ENCODE measurements at regions not wholly inside any gene's neighbourhood (a gene's known extent, or its start where the extent isn't known, plus 50 kb on each side); places are given as distances from the start of the nearest gene placed in this dataset.

DNA sequence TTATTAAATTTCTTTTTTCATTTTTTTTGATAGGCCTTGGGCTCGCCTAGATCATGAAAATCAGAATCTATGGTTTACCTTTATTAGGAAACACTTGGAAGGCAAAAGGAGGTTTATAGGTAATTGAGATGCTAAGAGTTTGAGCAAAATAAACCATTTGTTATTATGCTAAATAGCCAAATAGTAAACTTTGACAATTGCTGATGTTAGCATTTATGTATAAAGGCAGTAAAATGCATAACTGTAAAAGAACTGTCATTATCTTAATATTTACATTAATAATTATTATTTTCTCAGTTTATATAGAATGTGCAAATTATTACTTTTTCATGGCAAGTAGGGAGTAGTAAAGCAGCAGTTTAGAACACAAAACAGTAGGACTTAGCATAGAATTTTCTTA, 1737.8 kb upstream of the PRR20A start:
- WGBS, 4 donors, result 64 to 90% (median 73%) methylated on average over 1 of the region's 1 CpG
- no peaks in the 10 kb centered on the region for H3K4me1 ChIP-seq (replicated peaks in 1 of 2)
- no peaks in the 10 kb centered on the region for H3K36me3 ChIP-seq (replicated peaks in 1 of 2)
- no peak overlapping the region for H3K27ac ChIP-seq
- H3K9me3 ChIP-seq (replicated peaks in 1 of 3), result no peaks in the 10 kb centered on the region
- intact Hi-C loops (cut with DNase I), result no loop called here
- no peak for DNase-seq
- no peak overlapping the region for H3K4me3 ChIP-seq
- TF ChIP-seq, protein P1, sequence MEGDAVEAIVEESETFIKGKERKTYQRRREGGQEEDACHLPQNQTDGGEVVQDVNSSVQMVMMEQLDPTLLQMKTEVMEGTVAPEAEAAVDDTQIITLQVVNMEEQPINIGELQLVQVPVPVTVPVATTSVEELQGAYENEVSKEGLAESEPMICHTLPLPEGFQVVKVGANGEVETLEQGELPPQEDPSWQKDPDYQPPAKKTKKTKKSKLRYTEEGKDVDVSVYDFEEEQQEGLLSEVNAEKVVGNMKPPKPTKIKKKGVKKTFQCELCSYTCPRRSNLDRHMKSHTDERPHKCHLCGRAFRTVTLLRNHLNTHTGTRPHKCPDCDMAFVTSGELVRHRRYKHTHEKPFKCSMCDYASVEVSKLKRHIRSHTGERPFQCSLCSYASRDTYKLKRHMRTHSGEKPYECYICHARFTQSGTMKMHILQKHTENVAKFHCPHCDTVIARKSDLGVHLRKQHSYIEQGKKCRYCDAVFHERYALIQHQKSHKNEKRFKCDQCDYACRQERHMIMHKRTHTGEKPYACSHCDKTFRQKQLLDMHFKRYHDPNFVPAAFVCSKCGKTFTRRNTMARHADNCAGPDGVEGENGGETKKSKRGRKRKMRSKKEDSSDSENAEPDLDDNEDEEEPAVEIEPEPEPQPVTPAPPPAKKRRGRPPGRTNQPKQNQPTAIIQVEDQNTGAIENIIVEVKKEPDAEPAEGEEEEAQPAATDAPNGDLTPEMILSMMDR (IDR thresholded peaks at IDR 0.05), result no peak
- no peak for TF ChIP-seq POLR2A (IDR thresholded peaks at IDR 0.05)
- H3K27me3 ChIP-seq, result no peaks in the 10 kb centered on the region

DNA sequence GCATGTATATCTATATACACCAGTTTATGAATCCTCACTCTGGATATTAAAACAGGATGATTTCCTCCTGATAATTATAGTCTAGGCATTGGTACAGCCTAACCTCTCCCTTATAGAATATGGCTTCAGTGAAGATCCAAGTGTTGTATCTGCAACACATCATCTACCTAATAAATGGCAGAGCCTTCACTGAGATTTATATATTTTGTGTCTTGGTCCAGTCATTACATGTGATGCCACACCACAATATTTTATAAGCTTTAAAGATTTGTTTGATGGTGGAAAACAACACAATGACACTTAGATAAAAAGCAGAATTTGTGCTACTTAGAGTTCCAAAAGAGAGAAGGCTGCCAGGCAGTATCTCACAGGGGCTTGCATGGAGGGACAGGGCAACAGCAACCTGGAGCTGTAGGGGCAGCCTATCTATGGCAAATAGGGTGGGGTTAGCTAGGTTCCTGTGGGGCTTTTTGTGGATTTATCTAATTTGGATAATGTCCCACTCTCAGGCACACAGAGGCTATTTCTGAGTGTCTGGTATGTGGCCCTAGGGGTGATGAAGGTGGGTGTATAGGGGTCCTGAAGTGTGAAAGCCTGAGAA, 1736.7 kb upstream of the PRR20A start:
- no peak for TF ChIP-seq POLR2A (IDR thresholded peaks at IDR 0.05)
- TF ChIP-seq, protein P1 (IDR thresholded peaks at IDR 0.05), result no peak
- H3K36me3 ChIP-seq (replicated peaks in 1 of 2), result no peaks in the 10 kb centered on the region
- H3K9me3 ChIP-seq (replicated peaks in 1 of 3), result no peaks in the 10 kb centered on the region
- intact Hi-C loops (cut with DNase I), result no loop called here
- H3K4me1 ChIP-seq (replicated peaks in 1 of 2), result no peaks in the 10 kb centered on the region
- DNase-seq, result no peak
- H3K27me3 ChIP-seq, result no peaks in the 10 kb centered on the region
- H3K4me3 ChIP-seq, result no peak overlapping the region
- H3K27ac ChIP-seq, result no peak overlapping the region

DNA sequence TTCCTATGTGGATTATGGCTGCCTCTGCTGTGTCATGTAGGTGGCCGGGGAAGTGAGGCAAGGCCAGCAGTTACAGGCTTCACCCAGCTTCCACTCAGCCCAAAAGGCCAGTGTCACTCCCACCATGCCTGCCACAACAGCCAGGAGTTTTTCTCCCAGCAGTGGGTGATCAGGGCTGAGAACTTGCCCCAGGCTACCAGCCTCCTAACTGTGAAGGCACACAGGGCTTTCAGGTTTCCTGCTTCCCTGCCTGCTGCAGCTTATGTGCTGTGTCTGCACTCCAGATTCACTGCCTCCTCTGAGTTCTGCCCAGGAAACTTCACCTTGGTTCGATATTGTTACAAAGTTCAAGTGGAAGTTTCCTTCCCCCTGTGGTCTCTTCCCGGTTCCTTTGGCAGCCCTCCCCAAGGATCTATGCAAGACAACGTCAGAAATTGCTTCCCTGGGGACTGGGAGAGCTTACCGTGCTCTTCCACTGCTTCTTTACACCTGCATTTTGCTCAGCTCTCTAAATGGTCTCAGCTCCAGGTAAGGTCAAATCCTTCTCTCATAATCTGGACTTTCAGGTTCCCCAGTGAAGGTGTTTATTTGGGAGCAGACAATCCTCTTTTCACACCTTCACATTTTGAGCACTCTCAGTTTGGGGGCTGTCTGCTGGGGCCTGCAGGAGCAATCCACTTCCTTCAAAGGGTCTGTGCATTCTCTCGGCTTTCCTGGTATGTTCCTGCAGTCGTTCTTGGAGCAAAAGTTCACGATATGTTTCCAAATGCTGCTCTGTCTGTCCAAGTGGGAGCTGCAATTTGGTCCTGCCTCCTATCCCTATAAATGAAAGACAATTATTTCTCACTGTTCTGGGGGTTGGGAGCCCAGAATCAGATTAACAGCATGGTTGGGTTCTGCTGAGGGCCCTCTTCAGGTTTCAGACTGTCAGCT, 1730.1 kb upstream of the PRR20A start:
- Histone ChIP-seq H3K4me1 (replicated peaks in 1 of 2) (no peaks in the 10 kb centered on the region), H3K27me3 (no peaks in the 10 kb centered on the region), H3K4me3 (no peak overlapping the region), H3K36me3 (replicated peaks in 1 of 2) (no peaks in the 10 kb centered on the region), H3K27ac (no peak overlapping the region), H3K9me3 (replicated peaks in 1 of 3) (peaks cover 0 to 5% (median 0%) of the 10 kb centered on the region in 3 donors)
- intact Hi-C loops (cut with DNase I), result no loop called here
- no peak for DNase-seq
- WGBS, 4 donors, result 35 to 60% (median 44%) methylated on average over 8 of the region's 8 CpGs
- no peak for TF ChIP-seq POLR2A (IDR thresholded peaks at IDR 0.05)
- TF ChIP-seq, protein P1 (IDR thresholded peaks at IDR 0.05), result no peak

DNA sequence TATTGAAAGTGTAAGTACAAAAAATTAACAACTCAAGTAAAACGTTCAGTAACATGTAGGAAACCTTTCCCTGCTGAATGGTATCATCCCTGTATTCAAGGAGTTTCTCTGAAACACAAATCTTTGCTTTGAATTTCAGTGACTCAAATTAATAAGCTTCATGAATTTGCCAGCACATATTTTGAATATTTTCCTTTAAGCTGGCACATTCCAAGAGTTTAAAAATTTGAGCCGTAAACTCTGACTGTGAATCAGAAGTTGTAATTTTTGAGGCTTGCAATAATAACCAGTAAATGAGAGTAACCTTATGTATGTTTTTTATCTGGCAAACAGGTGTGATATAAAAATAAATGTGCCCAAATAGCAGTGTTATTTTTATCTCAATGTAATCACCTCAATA, 1722.6 kb upstream of the PRR20A start:
- Histone ChIP-seq H3K9me3 (replicated peaks in 1 of 3) (peaks cover 0 to 2% (median 0%) of the 10 kb centered on the region in 3 donors), H3K36me3 (replicated peaks in 1 of 2) (no peaks in the 10 kb centered on the region), H3K27ac (no peak overlapping the region), H3K4me1 (replicated peaks in 1 of 2) (no peaks in the 10 kb centered on the region), H3K27me3 (no peaks in the 10 kb centered on the region), H3K4me3 (no peak overlapping the region)
- no peak for TF ChIP-seq POLR2A (IDR thresholded peaks at IDR 0.05)
- DNase-seq, result no peak
- WGBS, 4 donors, result 52 to 62% (median 55%) methylated on average over 2 of the region's 2 CpGs
- intact Hi-C loops (cut with DNase I), result no loop called here
